ENCODE measurements at regions not wholly inside any gene's neighbourhood (a gene's known extent, or its start where the extent isn't known, plus 50 kb on each side); places are given as distances from the start of the nearest gene placed in this dataset.

DNA sequence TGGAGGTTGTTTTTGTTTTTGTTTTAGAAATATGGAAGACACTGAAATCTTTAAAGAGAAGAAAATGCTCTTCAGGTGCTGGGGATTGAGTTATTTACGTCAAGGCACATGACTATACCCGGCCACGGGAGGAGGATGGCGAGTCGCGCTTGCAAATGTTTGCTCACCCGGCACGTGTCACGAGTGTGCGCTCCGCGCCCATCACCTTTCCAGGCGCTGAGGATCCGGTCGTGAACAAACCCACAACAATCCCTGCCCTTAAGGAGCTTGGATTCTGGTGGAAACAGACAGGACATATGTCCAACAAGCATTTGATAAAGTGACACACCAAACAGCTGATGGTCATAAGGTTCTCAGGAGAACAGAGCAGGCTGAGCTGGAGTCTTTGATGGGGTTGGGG is 715.5 kb downstream of the BRD1 start:
- no peak for DNase-seq

DNA sequence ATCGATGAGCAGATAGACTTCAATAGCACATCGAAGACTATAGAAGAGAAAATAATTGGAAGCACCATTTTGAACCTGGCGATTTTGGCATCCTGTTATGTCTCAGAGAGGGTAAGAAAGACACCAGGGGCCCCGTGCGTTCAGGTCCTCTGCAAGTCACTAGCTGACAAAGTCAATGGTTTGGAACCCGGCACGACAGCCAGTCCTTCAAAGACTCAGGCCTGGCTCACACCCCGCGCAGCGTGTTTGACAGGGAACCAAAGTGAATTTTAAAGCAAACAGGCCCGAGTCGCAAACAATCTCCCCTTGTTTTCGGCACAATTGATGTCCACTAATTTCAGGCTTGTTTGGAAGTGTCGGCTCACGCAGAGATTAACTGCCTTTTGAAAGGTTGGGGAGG is 716.6 kb downstream of the BRD1 start:
- peak; percentile 96 for DNase-seq

DNA sequence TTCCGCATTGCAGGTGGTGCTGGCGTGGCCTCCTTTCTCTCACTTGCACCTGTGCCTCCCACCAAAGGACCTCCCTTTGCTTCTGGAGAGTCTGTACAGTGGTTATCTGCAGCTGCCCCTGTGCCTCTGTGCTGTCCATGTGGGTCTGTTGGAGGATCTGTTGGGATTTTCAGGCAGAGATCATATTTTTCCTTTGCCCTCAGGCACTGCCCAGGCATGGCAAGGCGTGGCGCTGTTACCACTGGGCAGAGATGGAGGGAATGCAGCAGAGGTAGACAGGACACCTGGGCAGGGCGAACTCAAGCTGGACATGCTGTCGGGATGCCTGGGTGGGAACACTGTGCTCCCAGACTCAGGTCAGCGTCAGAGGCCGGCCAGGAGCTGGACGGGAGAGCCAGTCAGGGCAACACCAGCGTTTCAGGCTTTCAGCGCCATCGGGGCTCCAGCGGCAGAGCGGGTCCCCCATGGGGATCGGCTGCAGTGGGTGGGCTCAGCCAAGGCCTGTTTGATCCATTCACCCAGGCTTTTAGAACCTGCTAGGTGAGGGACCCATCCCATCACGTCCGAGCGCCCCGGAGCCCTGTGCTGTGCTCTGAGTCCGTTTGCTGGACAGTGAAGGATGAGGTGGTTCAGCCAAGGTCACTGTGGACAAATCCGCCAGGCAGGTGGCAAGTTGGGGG is 718.9 kb downstream of the BRD1 start:
- DNase-seq = no peak

DNA sequence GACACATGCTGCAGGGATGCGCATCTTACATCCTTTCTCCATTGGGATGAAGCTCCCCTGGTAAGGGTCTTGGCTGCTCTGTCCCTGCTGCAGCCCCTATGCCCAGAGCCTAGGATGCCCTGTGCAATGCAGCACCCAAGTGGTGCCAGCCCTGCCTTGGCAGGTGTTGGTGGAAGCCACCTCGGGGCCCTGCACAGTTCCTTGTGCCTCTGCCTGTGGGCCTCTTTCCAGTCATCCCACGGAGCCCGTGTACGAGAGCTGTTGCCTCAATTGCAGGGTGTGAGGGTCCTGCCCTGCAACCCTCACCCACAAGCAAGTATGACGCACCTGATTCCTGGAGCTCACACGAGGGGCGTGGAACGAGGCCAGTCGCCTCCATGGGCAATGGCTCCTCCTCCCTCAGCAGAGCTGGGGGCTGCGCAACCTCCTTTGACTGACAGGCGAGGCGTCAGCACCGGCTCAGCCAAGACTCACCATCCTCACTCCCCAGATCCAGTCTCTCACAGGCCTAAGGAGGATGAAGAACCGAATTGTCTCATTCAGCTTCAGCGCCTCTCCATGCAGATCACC is 719.6 kb downstream of the BRD1 start:
- DNase-seq = no peak

DNA sequence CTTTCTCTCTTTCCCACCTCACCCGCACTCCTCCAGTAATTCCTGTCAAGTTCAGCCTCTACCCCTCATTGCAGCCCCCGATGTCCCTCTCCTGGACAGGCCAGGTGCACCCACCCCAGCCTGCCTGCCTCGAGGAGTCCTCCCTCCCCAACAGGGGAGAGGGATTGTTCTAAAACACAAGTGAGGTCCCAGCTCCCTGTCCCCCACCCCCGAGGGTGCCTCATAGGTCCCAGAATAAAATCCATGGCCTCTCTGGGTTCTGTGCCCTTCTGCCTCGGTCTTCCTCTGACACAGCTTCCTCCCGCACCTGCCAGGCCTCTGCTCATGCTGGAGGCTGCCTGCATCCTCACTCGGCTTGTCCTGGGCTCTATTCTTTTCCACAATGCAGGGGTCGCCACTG is 720.1 kb downstream of the BRD1 start:
- DNase-seq = no peak

DNA sequence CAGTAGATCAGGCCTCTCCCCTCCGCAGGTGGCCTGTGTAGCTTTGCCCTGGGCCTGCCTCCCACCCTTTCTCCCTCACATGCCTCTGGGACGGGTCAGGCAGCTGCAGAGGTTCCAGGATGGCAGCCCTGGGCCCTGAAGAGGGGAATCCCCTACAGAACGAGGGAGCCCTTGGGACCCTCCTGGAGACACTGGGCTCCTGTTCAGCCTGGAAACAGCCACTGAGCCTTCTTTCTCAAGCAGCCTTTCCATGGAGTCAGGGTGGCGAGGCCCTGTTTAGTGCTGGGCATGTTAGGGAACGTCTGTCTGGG is 720.9 kb downstream of the BRD1 start:
- no peak for DNase-seq

DNA sequence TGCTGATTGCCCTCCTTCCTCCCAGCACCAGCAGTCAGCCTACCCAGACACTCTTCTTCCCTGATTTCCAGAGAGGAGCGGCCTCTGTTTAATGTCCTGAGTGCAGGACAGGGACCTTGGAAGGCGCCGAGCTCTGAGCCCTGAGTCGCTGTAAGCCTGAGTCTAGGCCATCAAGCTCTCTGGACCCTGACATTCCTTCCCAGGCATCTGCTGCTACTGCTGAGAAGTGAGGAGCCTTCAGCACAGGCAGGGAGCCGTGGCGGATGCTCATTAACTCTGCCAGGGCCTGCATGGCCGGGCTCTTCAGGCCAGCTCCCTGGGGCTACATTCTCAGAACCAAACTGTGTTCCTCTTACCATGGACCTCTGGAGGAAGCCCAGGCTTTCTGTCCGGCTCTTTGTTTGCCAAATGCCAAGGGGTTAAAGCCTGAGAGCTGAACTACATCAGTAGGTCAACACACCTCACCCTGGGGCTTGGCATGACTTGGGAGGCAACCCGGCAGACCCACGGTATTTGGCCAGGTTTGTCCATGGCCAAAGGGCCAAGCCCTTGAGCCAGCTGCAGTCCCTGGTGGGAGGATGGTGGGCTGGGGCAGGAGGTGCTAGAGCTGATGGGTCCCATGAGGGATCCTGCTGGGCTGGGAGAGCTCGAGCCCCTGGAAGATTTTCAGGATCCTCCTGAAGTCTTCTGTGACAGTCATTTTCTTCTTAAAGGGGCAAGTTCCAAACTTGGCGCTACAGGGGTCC is 721.4 kb downstream of the BRD1 start:
- no peak for DNase-seq

DNA sequence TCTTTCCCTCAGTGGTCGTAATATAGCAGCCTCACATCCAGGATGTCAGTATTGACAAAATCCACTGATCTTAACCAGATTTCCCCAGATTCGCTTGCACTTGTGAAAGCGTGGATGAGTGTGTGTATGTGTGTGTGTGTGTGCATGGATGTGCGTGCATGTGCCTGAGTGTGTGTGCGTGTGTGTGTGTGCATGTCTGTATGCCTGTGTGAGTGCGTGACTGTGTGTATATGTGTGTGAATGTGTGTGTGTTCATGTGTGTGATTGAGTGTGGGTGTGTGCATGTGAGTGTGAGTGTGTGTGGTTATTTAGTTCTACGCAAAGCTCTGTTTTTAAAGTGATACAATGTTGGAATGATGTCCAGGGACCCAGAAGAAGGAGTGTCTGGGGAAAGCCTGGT is 723.2 kb downstream of the BRD1 start:
- DNase-seq = no peak

DNA sequence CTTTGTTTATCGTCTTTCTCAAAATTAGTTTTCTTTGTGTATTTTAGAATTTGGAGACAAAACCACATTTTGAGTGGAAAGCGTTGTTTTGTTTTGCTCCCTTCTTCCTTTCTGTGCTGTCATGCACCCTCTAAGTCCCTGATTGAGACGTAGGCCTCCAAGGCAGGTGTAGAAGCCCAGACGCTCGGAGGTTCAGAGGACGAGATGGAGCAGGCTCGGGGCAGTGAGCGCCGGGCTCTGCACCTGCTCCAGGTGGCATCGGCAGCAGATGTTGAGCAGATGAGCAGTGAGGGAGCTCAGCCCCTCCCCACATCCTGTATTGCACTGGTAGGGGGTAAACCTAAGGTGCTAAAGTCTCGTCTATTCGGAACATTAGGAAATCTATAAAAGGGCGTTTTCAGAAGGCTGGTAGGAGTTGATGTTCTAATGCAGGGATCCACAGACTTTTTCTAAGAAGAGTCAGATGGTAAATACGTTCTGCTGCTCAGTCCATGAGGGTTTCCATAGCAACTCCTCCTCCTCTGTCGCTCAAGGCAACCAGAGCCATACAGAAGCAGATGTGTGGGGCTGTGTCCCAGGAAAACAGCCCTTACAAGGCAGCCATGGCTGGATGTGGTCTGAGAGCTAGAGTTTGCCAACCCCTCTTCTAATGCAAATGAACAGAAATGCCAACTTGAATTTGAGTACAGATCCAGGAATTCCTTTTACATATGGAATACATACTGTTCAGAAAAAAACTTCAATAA is 724.2 kb downstream of the BRD1 start:
- peak; percentile 98 for DNase-seq

DNA sequence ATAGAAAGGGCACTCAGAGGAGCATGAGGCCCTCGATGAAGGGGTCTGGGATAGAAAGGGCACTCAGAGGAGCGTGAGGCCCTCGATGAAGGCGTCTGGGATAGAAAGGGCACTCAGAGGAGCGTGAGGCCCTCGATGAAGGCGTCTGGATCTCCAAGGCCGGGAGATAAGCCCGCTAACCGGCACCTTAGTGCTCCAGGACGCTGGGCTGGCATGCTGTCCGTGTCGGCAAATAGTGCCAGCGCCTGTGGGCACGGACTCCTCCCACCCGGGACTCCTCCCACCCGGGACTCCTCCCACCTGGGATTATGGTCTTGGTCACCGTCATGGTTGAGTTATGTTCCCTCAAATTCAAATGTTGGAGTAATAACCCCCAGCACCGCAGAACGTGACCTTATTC is 725.3 kb downstream of the BRD1 start:
- DNase-seq = no peak

DNA sequence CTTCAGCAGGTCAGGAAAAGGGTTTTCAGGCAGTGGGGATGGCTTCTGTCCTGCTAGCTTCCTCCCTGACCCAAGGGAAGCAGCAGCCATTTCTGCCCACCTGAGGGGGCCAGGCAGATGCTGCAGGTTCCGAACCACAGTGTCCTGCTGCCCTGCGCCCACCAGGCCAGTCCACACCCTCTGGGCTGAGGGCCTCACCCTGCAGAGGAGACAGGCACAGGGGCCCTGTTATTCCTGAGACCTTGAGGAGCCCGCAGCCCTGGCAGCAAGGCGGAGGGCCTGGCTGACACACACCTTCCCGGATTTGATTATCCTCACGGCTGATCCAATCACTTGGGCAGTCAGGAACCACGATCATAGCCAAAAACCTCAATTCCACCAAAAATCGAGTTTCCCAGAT is 725.8 kb downstream of the BRD1 start:
- no peak for DNase-seq

DNA sequence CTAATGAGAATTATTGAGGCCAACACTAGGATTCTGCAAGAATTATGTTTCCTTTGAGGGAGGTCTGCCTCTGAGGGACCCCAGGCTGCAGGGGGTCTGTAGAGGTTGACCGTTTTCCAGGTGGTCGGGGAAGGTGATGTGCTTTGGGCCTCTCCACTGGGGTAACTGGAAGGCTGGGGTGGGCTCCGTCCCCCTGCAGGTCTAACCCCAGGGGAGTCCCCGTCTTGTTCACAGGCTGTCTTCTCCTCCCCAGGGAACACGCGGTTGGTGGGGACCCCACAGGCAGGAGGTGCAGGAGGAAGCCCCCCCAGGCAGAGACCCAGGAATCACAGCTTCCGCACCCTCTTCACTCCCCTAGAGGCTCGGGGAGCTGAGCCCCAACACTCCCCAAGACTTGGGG is 726.4 kb downstream of the BRD1 start:
- no peak for DNase-seq

DNA sequence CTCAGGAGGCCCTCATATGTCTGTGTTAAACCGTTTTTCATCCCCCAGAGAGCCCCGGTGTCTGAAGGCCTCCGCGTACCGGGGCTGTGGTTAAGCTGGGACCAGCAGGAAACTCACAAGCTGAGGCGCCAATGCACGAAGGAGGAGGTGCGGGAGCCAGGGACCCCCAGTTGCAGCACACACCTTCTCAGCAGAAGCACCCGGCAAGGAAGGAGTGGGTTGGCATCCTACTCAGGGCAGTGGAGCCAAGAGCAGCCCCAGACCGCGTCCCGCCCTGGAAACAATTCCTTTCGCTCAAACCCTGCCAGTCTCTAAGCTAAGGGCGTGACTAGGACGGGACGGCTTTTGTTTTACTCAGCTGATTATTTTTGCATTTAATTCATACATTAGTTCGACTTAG is 726.9 kb downstream of the BRD1 start:
- DNase-seq = no peak

DNA sequence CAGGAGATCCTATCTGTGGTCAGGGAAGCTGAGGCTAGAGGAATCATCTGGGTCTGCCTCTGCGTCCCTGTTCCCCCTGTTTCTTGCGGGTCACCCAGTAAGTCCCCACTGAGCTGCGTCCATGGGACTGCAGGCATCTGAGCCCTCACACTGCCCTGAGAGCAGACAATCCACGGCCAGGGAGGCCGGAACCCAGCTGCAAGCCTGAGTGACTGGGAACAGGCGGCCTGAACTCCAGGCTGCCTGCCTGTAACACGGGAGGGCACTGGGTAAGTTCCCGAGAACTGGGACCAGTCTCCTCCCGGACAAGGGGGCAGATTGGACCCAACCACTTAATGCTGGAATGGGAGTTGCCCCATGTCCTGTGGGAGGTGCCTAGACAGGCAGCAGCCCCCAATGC is 727.4 kb downstream of the BRD1 start:
- DNase-seq = no peak

DNA sequence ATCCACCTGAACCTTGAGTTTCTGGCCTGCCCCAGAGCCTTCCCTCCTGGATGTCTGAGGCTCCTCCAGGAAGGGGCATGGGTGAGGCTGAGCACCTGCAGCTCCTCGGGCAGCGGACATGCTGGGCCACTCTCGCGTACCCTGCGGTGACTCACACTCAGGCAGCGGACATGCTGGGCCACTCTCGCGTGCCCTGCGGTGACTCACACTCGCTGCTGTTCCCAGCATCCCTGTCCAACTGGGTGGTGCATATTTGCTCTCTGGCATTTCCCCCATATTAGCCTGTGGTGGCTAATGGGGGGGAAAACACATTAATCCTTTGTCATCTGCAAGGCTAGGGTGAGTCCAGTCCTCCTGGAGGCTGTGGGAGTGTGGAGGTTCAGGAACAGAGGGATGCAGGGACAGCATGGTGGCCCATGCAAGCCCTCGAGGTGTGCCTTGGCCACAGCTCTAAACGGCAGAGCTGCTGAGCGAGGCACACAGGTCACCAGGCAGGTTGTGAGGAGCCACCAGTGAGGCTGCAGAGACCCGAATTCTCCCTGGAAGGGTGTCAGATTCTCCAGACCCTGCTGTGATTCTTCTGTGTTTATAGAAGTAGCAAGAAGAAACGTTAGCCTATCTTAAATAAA is 728.1 kb downstream of the BRD1 start:
- DNase-seq = no peak

DNA sequence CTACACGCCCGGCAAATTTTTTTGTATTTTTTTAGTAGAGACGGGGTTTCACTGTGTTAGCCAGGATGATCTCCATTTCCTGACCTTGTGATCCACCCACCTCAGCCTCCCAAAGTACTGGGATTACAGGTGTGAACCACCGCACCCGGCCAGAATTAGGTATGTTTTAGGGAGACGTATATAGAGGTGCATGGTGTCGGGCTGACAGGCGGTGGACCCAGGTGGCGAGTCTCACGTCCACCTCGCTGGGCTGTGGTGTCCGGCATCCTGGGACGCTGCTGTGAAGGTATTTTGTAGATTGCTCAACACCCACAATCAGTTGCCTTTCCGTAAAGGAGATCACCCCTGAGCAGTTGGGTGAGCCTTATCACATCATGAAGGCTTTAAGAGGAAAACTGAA is 728.6 kb downstream of the BRD1 start:
- no peak for DNase-seq

DNA sequence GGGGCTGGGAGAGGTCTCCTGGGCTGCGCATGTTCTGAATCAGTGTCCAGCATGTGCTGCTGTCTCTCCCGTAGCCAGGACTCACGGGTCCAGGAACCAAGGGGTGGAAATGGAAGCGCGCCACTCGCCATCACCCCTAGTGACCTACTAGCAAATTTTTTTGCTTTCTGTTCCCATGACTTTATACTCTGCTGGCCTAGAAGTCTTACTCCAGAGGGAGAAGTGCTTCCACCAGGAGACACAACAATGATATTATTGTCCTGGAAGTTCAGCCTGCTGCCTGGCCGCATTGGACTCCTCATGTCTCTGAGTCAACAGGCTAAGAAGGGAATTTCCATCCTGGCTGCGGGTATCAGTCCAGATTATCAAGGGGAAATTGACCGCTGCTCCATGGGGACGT is 729.7 kb downstream of the BRD1 start:
- DNase-seq = no peak

DNA sequence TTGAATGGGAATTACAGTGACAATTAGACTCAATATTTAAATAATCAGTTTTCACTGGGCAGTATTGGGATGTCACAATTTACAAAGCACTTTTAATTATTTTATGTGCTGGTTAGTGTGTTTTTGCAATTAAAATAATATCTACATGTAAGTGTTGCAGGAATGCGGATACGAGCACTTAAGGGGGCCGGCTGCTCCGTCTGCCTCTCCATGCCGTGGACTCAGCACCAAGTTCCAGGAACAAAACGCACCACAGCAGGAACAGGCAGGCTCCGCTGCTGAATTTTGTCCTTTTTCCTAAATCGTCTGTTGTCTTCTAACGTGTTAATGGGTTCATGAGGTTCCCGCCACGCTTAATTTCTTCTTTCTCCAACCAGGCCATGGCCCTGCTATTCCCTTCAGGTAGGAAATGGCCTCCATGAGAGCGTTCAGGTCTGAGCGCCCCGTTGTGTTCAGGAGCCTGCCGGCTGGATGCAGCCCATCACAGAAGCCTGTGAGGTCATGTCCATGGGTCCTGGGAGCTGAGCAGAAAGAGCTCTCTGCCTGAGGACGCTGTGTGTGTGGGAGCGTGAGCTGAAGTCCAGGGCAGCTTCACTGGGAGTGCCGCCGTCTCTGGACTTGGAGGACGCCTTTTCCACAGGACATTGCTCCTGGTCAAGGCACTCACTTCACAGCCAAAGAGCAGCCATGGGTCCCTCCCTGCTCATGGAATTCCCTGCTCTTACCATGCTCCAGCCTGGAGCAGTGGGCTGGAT is 730.3 kb downstream of the BRD1 start:
- no peak for DNase-seq

DNA sequence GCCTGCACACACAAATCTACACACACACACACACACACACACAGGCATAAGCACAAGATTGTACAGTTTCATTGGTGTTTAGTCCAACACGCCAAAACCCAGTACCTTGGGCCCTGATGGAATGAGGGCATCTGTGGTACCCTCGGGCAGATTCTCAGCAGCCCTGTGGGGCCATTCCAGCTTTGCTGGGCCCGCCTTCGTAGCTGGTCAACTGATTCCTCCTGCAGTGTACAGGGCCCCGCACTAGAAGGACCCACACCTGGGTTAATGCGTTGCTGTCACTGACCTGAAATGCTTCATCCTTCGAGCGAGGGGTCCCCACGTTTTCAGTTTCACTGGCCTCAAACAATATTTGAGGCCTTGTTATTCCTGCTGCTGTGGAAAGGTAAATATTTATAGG is 731.2 kb downstream of the BRD1 start:
- no peak for DNase-seq

DNA sequence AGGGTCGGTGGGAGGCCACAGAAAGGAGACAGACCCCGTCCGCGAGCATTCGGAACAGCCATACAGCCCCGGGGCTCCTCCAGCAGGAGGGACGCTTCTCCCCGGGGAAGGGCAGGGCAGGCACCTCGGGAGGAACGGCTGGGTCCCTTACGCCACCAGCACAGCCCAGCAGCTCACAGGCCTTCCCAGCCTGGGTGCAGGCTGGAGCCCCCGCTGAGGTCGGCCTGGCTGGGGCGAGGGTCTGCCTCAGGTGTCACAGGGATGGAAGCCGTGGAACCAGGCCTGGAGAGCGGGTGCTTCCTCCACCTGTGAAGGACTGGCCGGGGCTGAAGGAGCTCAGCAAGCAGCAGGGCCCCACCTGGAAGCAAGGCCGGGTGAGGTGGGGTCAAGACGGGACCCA is 732.3 kb downstream of the BRD1 start:
- no peak for DNase-seq

DNA sequence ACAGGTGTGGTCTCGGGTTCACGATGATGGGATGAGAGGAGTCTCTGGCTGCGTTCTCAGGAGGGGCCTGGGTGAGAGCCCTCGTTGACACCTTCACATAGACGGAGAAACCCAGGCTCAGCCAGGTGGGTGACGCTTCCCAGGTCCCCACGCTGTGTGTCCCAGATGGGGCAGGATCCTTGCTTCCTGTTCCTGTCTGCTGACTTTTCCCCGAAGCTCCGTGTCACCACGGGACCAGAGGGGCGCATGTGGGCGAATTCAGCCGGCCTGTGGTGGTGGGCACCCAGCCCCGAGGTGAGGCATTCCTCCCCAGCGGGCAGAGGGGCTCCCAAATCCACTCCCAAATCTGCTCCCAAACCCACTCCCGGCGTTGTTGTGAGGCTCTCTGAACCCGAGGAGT is 732.8 kb downstream of the BRD1 start:
- no peak for DNase-seq

DNA sequence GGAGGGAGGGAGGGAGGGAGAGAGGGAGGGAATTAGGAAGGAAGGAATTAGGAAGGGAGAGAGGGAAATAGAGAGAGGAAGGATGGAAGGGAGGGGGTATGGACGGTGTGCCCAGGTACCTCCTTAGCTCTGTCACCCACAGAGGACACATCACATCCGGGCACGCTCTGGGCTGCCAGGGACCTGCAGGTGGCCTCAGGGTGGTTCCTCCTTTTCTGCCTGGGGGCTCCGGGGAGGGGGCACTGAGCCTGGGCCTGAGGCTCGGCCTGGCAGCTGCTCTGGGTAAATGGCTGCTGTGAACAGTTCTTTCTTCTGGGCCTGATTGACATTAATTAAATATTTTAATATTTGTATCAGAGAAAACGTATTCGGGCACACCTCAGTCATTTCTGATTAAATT is 733.5 kb downstream of the BRD1 start:
- DNase-seq = no peak
